Liver (tissue), 8 donors: ENCODE measurements at regions not wholly inside any gene's neighbourhood (a gene's known extent, or its start where the extent isn't known, plus 50 kb on each side); places are given as distances from the start of the nearest gene placed in this dataset.

Source experiments
- DNase-seq: peaks from one replicate; pipeline ENCODE4 v3.0.0-alpha.2; 2017; ENCODE audit warnings: low spot score
- H3K27ac ChIP-seq, 2 donors: one replicate each; pipeline ENCODE4 v1.7.0; 2013; ENCODE audit warnings: inconsistent platforms in 2 of 2, low read length in 2 of 2, control low read depth in 1 of 2, low read depth in 1 of 2, mild to moderate bottlenecking in 1 of 2
- H3K27me3 ChIP-seq, 4 donors: one replicate each; pipeline versions ENCODE4 v1.6.1 to v1.7.0; 2013; ENCODE audit warnings: low read length in 3 of 4, inconsistent platforms in 1 of 4, mild to moderate bottlenecking in 1 of 4, moderate library complexity in 1 of 4; ENCODE audit not compliant: control insufficient read depth in 4 of 4, insufficient read depth in 4 of 4
- H3K36me3 ChIP-seq, 4 donors: one replicate each; pipeline versions ENCODE4 v1.6.1 to v1.7.0; 2013; ENCODE audit warnings: low read length in 3 of 4, mild to moderate bottlenecking in 3 of 4, low read depth in 1 of 4, moderate library complexity in 1 of 4; ENCODE audit not compliant: control insufficient read depth in 4 of 4, insufficient read depth in 3 of 4
- H3K4me1 ChIP-seq, 4 donors: one replicate each; pipeline versions ENCODE4 v1.6.1 to v1.7.0; 2013; ENCODE audit warnings: low read length in 3 of 4, mild to moderate bottlenecking in 3 of 4, moderate library complexity in 1 of 4; ENCODE audit not compliant: control insufficient read depth in 4 of 4, insufficient read depth in 4 of 4
- H3K4me3 ChIP-seq, 3 donors: one replicate each; pipeline versions ENCODE4 v1.6.1 to v1.7.0; 2013; ENCODE audit warnings: low read length in 3 of 3, control low read depth in 1 of 3, low read depth in 1 of 3, mild to moderate bottlenecking in 1 of 3
- H3K9ac ChIP-seq, 2 donors: one replicate each; pipeline ENCODE4 v1.7.0; 2013; ENCODE audit warnings: low read length in 2 of 2, mild to moderate bottlenecking in 2 of 2, moderate library complexity in 2 of 2, control low read depth in 1 of 2, low read depth in 1 of 2
- H3K9me3 ChIP-seq, 4 donors: one replicate each; pipeline versions ENCODE4 v1.6.1 to v1.7.0; 2013; ENCODE audit warnings: low read length in 3 of 4; ENCODE audit not compliant: control insufficient read depth in 4 of 4
- FOXA2 ChIP-seq: IDR thresholded peaks from 2 replicates; pipeline ENCODE4 v1.6.1; 2016; ENCODE audit warnings: antibody characterized with exemption
- GABPA ChIP-seq, 2 donors: IDR thresholded peaks in 1 of 2; conservative IDR thresholded peaks in 1 of 2; 2 replicates each; pipeline ENCODE4 v1.6.1; 2016; ENCODE audit warnings: antibody characterized with exemption in 2 of 2, mild to moderate bottlenecking in 1 of 2, moderate library complexity in 1 of 2
- HNF4A ChIP-seq, 2 donors: conservative IDR thresholded peaks; 2 replicates each; pipeline ENCODE4 v1.6.1; 2016; ENCODE audit warnings: antibody characterized with exemption in 2 of 2, mild to moderate bottlenecking in 2 of 2
- JUND ChIP-seq, 2 donors: IDR thresholded peaks; 2 replicates each; pipeline ENCODE4 v1.6.1; 2016; ENCODE audit warnings: antibody characterized with exemption in 2 of 2
- NR2F2 ChIP-seq: IDR thresholded peaks from 2 replicates; pipeline ENCODE4 v1.6.1; 2016; ENCODE audit warnings: antibody characterized with exemption
- RAD21 ChIP-seq, 2 donors: IDR thresholded peaks; 2 replicates each; pipeline ENCODE4 v1.6.1; 2016; ENCODE audit warnings: antibody characterized with exemption in 2 of 2, mild to moderate bottlenecking in 2 of 2
- RXRA ChIP-seq, 2 donors: IDR thresholded peaks; 2 replicates each; pipeline ENCODE4 v1.6.1; 2017 to 2018; ENCODE audit warnings: antibody characterized with exemption in 2 of 2, mild to moderate bottlenecking in 1 of 2
- SP1 ChIP-seq: IDR thresholded peaks from 2 replicates; pipeline ENCODE4 v1.6.1; 2018; ENCODE audit warnings: antibody characterized with exemption, mild to moderate bottlenecking
- TAF1 ChIP-seq: conservative IDR thresholded peaks from 2 replicates; pipeline ENCODE4 v1.6.1; 2016; ENCODE audit warnings: antibody characterized with exemption, mild to moderate bottlenecking
- YY1 ChIP-seq: IDR thresholded peaks from 2 replicates; pipeline ENCODE4 v1.6.1; 2016; ENCODE audit warnings: antibody characterized with exemption, mild to moderate bottlenecking
- WGBS: extraction: QIAGEN DNeasy Blood & Tissue Kit; methylation state at CpG from one replicate; pipeline ENCODE4 v1.1.7; 2013; 5-methylcytosine and 5-hydroxymethylcytosine counted together
- TF ChIP-seq, protein P1 (sequence below): IDR thresholded peaks from 2 replicates; pipeline ENCODE4 v1.6.1; 2016; ENCODE audit warnings: antibody characterized with exemption
- TF ChIP-seq, protein P2 (sequence below): fragments of 150-350 bp; IDR thresholded peaks from 2 replicates; pipeline ENCODE4 v1.5.1; 2017; ENCODE audit warnings: improper control_type of control experiment, low read depth, low read length; ENCODE audit not compliant: missing input control
- TF ChIP-seq, protein P3 (sequence below): IDR thresholded peaks from 2 replicates; pipeline ENCODE4 v1.6.1; 2016; ENCODE audit warnings: antibody characterized with exemption
- TF ChIP-seq, protein P4 (sequence below): IDR thresholded peaks from 2 replicates; pipeline ENCODE4 v1.6.1; 2016; ENCODE audit warnings: antibody characterized with exemption, mild to moderate bottlenecking
- TF ChIP-seq, protein P5 (sequence below): IDR thresholded peaks from 2 replicates; pipeline ENCODE4 v1.6.1; 2016; ENCODE audit warnings: antibody characterized with exemption
- donor health status: healthy.
- donor health status: healthy.
- donor health status: healthy.
- donor health status: healthy.
- donor health status: healthy.

DNA sequence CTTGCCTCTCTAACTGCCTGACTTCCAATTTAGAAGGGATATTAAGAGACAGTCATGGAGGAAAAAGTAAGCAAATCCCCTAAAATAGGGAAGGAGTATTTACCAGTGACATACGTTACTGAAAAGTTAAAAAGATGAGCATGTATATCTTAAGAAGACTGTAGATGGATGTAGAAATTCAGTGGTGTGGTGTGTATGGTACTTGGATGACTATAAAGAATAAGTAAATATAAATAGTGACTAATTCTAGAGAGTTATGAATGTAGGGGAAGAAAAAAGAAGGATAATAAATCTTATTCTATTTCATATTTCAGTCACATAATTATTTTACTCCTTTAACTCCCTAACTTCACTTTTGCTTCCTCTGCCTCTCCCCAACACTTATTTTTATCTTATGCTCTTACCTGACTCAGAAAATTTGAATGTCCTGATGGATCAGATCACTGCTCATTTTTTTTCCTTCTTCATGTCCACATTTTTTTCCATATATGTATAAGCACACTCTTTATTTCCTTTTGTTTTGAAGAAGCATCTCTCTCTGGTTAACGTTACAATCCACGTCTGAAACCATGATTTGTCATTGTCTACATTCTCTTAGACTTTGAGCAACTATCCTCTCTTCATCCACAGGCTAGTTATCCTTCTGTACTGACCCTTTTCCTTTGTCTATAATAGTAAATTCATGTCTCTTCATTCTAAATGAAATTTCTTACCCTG lies 422.7 kb upstream of the SYT1 start:
- Histone ChIP-seq H3K4me1 (no peaks in the 10 kb centered on the region), H3K9ac (no peak overlapping the region), H3K4me3 (no peak overlapping the region), H3K27ac (no peak overlapping the region), H3K27me3 (no peaks in the 10 kb centered on the region), H3K36me3 (no peaks in the 10 kb centered on the region), H3K9me3 (peaks cover 0 to 3% (median 0%) of the 10 kb centered on the region in 4 donors)
- 70% methylated on average over 3 of the region's 3 CpGs for WGBS
- no peak for DNase-seq
- TF ChIP-seq HNF4A (conservative IDR thresholded peaks at IDR 0.05) (no peak), RAD21 (IDR thresholded peaks at IDR 0.05) (no peak), JUND (IDR thresholded peaks at IDR 0.05) (no peak), FOXA2 (no peak), RXRA (IDR thresholded peaks at IDR 0.05) (no peak), SP1 (no peak), GABPA (IDR thresholded peaks at IDR 0.05 in 1 of 2, conservative IDR thresholded peaks at IDR 0.05 in 1 of 2) (no peak)
- TF ChIP-seq, protein P1, sequence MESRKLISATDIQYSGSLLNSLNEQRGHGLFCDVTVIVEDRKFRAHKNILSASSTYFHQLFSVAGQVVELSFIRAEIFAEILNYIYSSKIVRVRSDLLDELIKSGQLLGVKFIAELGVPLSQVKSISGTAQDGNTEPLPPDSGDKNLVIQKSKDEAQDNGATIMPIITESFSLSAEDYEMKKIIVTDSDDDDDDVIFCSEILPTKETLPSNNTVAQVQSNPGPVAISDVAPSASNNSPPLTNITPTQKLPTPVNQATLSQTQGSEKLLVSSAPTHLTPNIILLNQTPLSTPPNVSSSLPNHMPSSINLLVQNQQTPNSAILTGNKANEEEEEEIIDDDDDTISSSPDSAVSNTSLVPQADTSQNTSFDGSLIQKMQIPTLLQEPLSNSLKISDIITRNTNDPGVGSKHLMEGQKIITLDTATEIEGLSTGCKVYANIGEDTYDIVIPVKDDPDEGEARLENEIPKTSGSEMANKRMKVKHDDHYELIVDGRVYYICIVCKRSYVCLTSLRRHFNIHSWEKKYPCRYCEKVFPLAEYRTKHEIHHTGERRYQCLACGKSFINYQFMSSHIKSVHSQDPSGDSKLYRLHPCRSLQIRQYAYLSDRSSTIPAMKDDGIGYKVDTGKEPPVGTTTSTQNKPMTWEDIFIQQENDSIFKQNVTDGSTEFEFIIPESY = no peak
- TF ChIP-seq, protein P2, sequence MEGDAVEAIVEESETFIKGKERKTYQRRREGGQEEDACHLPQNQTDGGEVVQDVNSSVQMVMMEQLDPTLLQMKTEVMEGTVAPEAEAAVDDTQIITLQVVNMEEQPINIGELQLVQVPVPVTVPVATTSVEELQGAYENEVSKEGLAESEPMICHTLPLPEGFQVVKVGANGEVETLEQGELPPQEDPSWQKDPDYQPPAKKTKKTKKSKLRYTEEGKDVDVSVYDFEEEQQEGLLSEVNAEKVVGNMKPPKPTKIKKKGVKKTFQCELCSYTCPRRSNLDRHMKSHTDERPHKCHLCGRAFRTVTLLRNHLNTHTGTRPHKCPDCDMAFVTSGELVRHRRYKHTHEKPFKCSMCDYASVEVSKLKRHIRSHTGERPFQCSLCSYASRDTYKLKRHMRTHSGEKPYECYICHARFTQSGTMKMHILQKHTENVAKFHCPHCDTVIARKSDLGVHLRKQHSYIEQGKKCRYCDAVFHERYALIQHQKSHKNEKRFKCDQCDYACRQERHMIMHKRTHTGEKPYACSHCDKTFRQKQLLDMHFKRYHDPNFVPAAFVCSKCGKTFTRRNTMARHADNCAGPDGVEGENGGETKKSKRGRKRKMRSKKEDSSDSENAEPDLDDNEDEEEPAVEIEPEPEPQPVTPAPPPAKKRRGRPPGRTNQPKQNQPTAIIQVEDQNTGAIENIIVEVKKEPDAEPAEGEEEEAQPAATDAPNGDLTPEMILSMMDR = no peak

DNA sequence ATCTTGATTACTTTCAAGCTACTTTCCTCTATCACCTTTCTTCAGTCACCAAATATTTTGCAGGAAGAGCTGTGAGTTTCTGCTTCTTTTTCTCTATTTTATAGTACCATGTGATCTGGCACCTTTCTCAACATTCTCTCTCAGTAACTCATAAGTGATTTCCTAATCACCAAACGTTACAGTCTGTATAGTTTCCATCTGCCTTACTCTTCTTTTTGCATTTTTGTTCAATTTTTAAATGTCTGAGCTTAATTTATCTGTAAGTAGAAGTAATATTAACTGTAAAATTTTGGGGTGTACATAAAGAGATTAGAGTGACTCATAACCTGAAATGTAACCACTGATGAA lies 422.1 kb upstream of the SYT1 start:
- WGBS = 10% methylated on average over 1 of the region's 1 CpG
- Histone ChIP-seq H3K4me1 (no peaks in the 10 kb centered on the region), H3K4me3 (no peak overlapping the region), H3K27ac (no peak overlapping the region), H3K9me3 (peaks cover 0 to 3% (median 0%) of the 10 kb centered on the region in 4 donors), H3K36me3 (no peaks in the 10 kb centered on the region), H3K27me3 (no peaks in the 10 kb centered on the region), H3K9ac (no peak overlapping the region)
- TF ChIP-seq, protein P3, sequence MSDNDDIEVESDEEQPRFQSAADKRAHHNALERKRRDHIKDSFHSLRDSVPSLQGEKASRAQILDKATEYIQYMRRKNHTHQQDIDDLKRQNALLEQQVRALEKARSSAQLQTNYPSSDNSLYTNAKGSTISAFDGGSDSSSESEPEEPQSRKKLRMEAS = no peak
- no peak for TF ChIP-seq JUND (IDR thresholded peaks at IDR 0.05)
- TF ChIP-seq NR2F2 = no peak
- TF ChIP-seq RAD21 (IDR thresholded peaks at IDR 0.05) = no peak
- TF ChIP-seq TAF1 = no peak
- TF ChIP-seq, protein P4, sequence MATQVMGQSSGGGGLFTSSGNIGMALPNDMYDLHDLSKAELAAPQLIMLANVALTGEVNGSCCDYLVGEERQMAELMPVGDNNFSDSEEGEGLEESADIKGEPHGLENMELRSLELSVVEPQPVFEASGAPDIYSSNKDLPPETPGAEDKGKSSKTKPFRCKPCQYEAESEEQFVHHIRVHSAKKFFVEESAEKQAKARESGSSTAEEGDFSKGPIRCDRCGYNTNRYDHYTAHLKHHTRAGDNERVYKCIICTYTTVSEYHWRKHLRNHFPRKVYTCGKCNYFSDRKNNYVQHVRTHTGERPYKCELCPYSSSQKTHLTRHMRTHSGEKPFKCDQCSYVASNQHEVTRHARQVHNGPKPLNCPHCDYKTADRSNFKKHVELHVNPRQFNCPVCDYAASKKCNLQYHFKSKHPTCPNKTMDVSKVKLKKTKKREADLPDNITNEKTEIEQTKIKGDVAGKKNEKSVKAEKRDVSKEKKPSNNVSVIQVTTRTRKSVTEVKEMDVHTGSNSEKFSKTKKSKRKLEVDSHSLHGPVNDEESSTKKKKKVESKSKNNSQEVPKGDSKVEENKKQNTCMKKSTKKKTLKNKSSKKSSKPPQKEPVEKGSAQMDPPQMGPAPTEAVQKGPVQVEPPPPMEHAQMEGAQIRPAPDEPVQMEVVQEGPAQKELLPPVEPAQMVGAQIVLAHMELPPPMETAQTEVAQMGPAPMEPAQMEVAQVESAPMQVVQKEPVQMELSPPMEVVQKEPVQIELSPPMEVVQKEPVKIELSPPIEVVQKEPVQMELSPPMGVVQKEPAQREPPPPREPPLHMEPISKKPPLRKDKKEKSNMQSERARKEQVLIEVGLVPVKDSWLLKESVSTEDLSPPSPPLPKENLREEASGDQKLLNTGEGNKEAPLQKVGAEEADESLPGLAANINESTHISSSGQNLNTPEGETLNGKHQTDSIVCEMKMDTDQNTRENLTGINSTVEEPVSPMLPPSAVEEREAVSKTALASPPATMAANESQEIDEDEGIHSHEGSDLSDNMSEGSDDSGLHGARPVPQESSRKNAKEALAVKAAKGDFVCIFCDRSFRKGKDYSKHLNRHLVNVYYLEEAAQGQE = no peak
- TF ChIP-seq, protein P5, sequence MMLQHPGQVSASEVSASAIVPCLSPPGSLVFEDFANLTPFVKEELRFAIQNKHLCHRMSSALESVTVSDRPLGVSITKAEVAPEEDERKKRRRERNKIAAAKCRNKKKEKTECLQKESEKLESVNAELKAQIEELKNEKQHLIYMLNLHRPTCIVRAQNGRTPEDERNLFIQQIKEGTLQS = no peak
- no peak for TF ChIP-seq RXRA (IDR thresholded peaks at IDR 0.05)
- TF ChIP-seq SP1 = no peak
- TF ChIP-seq GABPA (IDR thresholded peaks at IDR 0.05 in 1 of 2, conservative IDR thresholded peaks at IDR 0.05 in 1 of 2) = no peak
- TF ChIP-seq, protein P1 = no peak
- no peak for TF ChIP-seq YY1
- TF ChIP-seq, protein P2 = no peak
- DNase-seq = no peak
